MV-4-11 (cell line): ENCODE measurements at regions not wholly inside any gene's neighbourhood (a gene's known extent, or its start where the extent isn't known, plus 50 kb on each side); places are given as distances from the start of the nearest gene placed in this dataset.

ENCODE experiments used
- DNase-seq: peaks from one replicate; lab custom pipeline; 2025; lab: John Stamatoyannopoulos, UW

- DNase-seq = no peak
These were observed 51.8 kb upstream of the ANKRD34C start for GRCh38 chr15:79230766-79231165.

- DNase-seq = no peak
These were observed 59.7 kb upstream of the ANKRD34C start for GRCh38 chr15:79222808-79223207.

- no peak for DNase-seq
These were observed 60.8 kb upstream of the ANKRD34C start for GRCh38 chr15:79221696-79222095.

GRCh38 chr15:79219393-79220056, 63.0 kb upstream of the ANKRD34C start:
- no peak for DNase-seq

GRCh38 chr15:79218588-79219200, 63.8 kb upstream of the ANKRD34C start:
- no peak for DNase-seq

- no peak for DNase-seq
These were observed 68.9 kb upstream of the ANKRD34C start for GRCh38 chr15:79213650-79214049.

- no peak for DNase-seq
These were observed 69.8 kb upstream of the ANKRD34C start for GRCh38 chr15:79212589-79213157.

- no peak for DNase-seq
These were observed 71.0 kb upstream of the ANKRD34C start for GRCh38 chr15:79211481-79211880.

- no peak for DNase-seq
These were observed 72.8 kb upstream of the ANKRD34C start for GRCh38 chr15:79209690-79210089.

- DNase-seq = no peak
These were observed 73.4 kb upstream of the ANKRD34C start for GRCh38 chr15:79209116-79209515.

- no peak for DNase-seq
These were observed 74.3 kb upstream of the ANKRD34C start for GRCh38 chr15:79208179-79208578.

GRCh38 chr15:79206940-79207339, 75.6 kb upstream of the ANKRD34C start:
- no peak for DNase-seq

- DNase-seq = no peak
These were observed 77.4 kb upstream of the ANKRD34C start for GRCh38 chr15:79204886-79205675.

- no peak for DNase-seq
These were observed 84.1 kb upstream of the ANKRD34C start for GRCh38 chr15:79198461-79198860.

GRCh38 chr15:79197285-79197684, 85.2 kb upstream of the ANKRD34C start:
- no peak for DNase-seq

- no peak for DNase-seq
These were observed 86.7 kb upstream of the ANKRD34C start for GRCh38 chr15:79195802-79196201.

- no peak for DNase-seq
These were observed 87.3 kb upstream of the ANKRD34C start for GRCh38 chr15:79195239-79195638.

- no peak for DNase-seq
These were observed 88.1 kb upstream of the ANKRD34C start for GRCh38 chr15:79194386-79194785.

- no peak for DNase-seq
These were observed 89.0 kb upstream of the ANKRD34C start for GRCh38 chr15:79193549-79193948.

GRCh38 chr15:79193103-79193502, 89.4 kb upstream of the ANKRD34C start:
- no peak for DNase-seq

- no peak for DNase-seq
These were observed 90.0 kb upstream of the ANKRD34C start for GRCh38 chr15:79192462-79193036.

- DNase-seq = no peak
These were observed 92.4 kb upstream of the ANKRD34C start for GRCh38 chr15:79190093-79190492.
